NCI-H146 treated with DMSO at 0.1 percent for 48 hours (cell line): ENCODE measurements at regions not wholly inside any gene's neighbourhood (a gene's known extent, or its start where the extent isn't known, plus 50 kb on each side); places are given as distances from the start of the nearest gene placed in this dataset.

ENCODE experiments used
- DNase-seq: peaks from one replicate; lab custom pipeline; 2025; ENCODE audit not compliant: unreplicated experiment; lab: John Stamatoyannopoulos, UW

DNA sequence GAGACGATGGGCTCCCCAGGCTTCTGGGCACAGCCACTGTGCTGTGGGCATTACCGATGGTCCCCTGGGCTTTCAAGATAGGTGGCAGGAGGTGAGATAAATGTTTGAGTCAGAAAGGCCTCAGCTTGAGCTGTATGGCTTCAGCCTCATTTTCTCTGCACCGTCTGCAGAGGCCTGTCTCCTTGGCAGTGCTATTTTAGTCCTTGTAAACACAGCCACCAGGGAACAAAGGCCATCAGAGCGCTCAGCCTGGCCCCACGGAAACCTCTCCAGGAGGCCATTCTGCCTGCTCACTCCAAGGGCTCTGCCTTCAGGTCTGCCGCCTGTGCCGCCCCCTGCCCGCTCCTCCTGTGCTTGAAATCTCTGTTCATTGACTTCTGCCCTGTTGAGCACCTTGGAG lies 1424.9 kb downstream of the TBC1D22A start:
- DNase-seq, result no peak

DNA sequence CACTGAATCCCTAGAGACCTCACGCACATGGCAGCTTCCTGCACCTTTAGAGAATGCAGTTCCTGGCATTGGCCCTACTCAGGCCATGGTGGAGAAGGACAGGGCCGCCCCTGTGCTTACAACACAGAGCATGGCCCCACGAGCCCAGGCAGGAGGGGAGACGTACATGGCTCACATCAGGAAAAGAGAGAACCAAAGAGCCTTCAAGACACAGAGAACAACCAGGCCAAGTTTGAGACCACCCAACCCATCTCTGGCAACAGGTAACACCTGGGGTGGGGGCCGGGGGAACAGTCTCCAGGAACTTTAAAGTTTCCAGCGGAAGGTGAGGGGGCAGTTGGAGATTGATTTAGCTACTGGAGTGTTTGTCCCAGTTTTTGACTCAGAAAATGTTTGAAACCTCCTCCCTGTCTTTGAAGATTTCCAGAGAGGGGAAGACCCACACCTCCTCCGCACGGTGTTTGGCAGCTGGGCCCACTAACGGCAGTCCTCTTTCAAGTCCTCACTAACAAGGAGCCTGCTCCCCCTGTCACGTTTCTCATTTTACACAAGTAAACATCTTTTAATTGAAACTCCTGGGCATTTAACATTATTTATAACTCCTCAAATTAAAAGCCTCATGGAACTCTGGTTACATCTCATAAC lies 1423.8 kb downstream of the TBC1D22A start:
- DNase-seq, result no peak

DNA sequence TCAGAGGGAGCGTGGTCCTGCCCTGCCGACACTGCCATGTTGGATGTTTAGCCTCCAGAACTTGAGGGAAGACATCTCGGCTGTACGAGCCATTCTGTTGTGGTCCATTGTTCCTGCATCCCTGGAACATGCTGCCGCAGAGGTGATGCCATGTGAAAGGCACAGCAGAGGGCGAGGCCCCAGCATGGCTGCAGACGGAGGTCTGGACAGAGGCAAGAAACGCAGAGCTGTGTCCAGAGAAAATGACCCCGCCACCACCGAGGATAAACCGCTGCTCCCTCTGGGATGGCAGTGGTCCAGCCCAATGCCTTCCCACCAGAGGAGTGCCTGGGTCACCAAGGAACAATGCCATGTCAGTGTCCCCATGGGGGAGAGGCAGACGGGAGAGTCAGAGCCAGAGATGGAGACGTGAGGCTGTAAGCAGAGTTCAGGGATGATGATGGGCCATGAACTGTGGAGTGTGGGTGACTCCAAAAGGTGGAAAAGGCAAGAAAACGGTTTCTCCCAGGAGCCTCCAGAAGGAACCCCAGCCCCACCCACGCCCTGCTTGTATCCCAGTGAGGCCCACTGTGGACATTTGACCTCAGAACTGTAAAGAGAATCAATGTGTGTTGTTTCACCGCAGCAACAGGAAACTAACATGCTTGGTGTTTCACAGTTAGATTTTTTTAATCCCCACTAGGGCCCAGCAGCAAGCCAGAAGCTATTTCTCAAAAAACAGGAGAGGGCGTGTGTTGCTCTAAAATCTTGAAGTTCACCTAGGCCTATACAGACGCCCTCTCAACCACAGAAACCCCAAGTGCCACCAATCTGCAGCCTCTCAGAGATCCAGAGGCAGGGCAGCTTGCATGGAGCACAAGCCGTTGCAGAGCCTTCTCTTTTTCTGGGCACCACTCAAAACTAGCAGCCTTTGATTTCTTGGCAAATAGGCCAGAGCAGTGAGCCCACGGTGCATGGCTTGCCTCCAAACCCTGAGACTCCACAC lies 1422.9 kb downstream of the TBC1D22A start:
- DNase-seq, result no peak

DNA sequence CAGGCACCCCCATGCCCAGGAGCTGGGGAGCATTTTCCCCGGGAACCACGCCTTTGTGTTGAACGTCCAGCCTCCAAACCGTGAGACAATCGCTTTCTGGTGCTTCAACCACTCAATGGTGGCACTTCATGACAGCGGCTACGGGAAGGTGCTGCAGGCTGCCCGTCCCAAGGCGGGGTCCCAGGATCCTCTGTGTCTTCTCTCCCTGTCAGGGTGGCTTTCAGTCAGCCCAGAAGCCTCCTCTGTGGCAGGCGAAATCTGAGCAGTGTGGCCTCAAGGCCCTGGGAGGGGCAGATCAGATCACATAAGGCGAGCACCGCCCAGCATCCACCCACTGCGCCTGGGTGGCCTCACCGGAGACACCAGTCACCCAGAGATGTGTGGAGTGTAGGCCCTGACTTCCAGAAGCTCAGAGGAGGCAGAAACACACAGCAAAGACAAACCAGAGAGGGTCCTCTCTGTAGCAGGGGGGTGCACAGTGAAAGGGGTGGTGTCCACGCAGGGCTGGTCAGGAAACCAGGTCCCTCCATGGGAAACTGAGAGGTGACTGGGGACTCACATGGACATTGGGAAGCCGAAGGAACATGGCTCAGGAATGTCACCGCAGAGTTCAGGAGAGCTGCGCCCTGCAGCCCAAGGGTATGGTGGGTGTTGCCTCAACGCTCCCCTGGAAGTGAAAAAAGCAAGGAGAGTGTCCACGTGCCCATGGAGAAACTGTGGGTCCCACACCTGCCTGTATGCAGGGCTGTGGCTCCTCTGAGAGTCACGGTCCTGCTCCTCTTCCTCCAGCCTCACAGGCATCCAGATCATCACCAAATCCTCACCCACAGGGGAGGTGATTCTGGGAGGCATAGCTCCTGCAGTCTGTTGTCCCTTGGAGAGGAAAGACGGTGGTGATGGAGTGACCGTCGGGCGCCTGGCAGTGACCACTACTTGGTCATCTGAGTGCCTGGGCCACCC lies 1420.7 kb downstream of the TBC1D22A start:
- no peak for DNase-seq

DNA sequence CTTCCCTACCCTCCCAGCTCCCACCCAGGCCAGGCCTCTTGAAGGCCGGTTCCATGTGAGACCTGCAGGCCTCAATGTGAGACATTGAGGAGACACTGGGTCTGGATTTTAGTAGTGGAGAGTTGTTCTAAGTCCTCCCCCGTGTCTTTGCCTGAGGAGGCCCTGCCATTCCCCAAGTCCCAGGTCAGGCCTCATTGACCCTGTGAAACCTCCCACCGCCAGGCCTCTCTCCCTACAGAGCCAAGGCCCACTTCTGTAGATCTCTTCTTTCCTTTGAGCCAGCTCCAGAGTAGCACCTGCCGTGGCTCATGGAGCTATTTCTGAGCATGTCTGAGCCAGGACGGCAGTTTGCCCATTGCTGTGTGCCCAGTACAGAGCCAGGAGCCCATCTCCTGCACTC lies 1419.6 kb downstream of the TBC1D22A start:
- DNase-seq, result no peak

DNA sequence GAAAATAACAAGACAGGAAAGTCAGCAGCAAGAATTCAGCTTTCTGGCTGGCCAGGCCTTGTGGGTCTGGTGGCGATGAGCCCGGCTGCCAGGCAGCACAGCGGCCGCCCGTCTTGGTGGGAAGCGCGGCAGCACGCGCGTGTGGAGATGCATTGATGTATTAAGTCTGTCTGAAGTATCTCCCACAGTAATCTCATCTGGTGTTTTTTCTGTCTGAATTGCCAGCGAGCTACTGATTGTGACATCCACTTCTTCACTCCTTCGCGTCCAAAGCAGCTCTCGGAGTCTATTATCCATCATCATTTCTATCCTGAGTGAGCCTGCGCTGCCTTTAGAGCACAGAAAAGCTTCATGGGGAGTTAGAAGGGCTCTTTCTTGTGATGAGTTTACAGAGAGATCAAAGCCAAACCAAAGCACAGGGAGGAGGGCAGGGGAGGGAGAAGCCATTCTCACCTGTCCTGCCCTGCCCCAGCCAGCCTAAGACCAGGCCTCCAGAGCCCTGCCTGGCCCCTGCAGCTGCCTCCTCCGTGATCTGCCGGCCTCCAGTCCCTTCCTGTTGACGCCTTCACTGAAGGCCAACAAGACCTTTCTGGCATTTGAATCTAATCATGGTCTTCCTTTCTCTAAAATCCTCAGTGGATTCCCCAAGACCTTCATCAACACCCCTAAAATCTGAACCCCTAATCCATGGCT lies 1419.0 kb downstream of the TBC1D22A start:
- no peak for DNase-seq

DNA sequence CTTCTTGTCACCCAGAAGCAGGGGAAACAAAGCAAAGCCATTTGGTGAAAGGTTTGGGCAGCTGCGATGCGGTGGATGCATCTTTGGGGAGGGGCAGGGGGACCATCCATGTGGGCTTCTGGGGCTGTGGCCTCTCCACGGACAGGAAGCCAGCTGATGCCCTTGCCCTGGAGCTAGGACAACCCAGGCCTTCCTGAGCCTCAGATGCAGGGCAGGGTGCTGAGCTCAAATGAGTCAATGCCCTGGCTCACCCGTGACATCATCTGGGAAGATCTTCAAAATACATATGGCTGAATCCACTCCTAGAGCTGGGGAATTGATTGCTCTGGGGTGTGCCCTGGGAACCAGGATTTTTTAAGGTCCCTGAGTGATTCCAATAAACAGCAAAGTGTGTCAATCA lies 1418.2 kb downstream of the TBC1D22A start:
- no peak for DNase-seq

DNA sequence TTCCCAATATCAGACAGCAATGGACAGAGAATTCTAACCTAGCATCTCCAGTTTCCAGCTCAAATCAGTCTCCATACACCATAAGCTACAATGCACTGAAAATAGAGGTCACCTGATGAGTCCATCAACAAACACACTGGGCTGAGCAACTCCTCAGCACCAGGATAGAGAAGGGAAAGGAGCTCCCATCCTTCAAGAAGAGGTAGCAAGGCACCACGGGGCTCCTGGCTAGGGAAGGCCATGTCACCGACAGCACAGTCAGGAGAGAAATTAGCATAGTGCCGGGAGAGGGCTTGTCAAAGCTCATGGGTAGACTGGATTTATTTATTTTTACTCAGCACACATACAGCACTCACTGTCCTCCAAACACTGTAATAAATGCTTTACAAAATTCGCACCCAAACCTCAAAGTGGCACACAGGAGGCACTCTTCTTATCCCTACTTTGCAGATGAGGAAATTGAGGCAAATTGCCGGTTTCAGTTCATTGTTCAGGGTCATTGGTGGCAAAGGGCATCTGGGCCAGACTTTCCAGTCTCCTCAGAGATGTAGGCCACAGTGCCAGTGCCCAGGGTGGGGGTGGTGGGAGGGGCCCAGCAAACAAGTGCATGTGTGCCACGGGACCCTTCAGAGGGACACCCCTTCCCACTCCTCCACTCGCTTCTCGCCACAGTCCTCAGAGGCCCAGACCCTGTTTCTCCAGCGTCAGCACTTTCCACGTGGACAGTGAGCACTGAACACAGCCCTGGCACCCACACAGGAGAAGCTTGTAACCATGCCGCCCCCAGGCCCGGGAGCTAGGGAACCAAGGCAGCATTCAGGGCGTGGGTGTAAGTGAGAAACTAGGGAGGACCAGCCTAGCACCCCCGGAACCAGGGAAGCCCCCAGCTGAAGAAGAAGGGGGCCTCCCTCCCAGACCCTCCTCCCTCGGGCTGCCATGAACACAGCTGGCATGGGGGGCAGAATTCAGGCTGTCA lies 1417.4 kb downstream of the TBC1D22A start:
- DNase-seq, result no peak

DNA sequence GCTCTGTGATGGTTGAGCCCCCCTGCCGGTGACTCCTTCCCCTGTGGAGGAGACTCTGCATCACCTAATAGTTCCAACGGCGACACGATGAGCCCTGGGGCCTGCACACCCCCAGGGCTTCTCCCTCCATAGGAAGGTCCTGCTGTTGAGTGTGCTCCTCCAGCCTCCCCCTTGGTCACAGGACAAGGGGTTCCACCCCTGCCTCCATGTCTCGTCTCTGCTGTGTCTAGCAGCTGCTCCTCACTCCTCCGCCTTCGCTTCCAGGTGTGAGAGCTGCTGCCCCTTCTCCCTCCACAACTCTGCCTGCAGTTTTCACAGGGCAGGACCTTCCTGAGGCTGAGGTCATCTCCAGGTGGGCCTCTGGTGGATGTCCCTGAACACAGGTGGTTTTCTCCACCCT lies 1416.1 kb downstream of the TBC1D22A start:
- DNase-seq, result no peak

DNA sequence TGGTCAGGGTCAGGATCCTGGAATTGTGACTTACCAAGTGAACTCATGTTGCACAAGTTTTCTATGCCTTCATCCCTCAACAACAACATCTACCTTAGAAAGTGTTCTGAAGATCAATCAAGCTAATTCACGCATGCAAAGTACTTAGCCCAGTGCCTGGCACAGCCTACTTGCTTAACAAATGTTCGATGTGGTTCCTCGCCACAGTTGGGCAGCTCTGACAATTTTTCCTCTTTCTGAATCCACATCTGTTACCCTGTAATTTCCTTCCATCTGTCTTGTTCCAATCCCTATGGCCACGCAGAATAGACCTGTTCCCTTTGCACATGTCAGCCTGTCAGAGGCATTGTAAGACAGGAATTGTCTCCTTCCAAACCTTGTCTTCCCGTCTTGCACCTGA lies 1415.2 kb downstream of the TBC1D22A start:
- DNase-seq, result no peak

DNA sequence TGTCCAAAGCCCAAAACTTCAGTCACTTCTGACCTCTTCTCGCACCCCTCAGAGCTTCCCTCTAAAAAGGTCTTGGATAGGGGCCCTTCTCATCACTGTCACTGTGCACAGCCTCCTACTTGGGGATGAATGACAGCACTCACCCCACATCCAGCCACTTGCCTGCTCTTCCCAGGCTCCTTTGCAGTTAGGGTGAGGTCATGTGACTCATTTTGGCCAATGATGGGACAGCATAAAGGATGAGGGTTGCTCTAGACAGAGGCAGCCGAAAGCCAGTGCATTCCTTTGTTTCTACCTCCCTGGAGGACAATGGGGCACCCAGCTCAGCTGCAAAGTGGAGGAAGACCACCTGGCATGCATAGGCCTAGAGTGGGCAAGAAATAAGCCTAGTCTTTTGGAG lies 1413.3 kb downstream of the TBC1D22A start:
- no peak for DNase-seq

DNA sequence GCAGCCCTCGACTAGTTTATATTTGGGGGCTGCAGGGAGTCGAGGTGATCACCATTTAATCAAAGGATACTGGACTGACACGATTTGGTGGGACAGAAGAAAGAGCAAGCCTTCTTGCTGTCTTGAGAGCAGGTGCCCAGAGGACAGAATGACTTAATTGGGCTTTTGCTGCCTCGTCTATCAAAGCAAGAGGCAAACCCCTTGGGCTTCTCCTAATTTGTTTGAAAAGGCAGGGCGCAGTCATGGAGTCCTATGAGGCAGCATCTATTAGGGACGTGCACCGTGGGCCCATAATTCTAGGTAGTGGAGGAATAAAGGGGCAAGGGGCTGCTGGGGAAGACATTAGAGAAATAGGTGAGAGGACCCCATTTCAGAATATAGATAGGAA lies 1411.3 kb downstream of the TBC1D22A start:
- no peak for DNase-seq

DNA sequence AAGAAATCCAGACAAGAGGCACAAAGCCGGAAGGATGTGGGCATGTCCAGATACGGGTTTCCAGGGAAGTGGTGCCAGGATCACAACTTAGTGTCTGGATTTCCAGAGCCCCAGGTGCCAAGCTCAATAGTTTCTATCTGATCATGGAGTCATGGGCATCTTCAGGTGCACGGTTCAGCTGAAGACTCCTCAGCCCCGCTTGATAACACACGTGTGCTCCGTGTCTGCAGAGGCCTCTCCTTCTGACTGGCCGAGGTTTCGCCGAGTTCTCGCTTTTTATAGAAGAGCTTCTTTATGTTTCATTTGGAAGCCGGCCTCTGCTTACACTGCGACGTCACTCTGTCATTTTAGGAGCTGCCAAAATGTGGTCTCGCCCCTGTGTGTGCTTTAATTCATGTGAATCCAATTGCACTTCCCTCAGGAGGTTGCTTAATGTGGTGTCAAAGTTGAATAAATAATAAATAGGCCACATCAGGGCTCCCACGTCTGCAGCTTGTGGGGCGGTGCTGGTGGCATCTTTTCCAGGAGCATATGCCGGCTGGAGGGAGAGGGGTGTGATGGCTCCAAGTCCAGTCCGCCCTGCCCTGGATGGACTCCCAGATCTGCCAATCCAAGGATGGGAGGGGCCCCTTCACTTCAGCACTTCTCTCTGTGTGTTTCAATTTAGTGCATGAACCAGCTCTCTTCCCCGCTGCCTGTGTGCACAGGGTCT lies 1410.8 kb downstream of the TBC1D22A start:
- no peak for DNase-seq

DNA sequence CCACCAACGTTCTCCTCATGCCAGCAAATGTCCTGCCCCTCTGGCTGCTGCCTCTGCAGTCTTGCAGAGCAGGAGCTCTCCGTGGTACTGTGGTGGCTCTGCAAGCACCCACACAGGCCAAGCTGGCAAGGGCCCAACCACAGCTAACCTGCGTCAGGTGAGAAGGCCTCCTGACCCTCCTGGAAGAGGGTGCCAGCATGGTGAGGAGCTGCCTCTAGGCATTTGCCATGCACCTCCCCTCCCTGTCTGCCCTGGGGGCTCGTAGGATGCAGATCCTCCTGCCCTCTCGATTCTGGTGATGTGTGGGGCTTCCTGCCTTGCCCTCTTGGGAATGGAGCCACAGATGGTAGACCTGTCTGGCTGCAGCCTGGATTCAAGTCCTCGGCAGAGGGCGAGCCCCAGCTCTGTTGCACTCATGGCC lies 1408.8 kb downstream of the TBC1D22A start:
- DNase-seq, result no peak

DNA sequence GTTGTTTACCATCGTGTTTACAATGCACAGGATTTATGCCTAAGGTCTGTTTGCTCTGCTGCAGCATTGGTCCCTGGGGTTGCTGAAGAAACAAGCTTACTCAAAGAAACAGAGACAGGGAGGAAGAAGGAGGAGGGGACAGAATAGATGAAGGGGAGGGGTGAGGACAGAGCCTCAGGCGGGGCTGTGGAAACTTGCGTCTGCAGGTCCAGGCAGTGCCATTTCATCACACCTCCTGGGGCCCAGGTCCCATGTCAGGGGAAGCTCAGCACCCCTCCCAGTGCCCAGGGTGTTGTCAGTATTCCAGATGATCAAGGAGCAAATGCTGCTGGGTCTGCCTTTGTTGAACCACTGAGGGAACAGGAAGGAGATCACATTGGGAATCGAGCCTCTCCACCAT lies 1406.8 kb downstream of the TBC1D22A start:
- no peak for DNase-seq

DNA sequence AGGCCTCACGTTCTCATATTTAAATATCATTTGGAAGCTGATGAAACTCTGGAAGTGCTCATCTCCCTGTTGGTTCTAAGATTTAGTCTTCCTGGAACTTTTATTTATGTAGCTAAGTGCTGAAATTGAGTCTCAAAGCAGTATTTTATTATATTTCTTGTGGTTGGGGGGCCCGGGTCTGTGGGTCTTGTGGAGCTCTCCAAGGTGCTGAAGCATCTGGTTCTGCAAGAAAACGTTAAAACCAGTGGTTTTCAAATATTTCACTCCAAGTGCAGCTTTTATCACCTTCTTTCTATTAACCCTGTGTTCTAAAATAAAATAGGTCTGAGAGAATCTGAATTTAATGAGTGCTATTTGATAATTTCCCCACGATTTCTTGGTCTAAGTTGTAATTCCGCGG lies 1404.8 kb downstream of the TBC1D22A start:
- DNase-seq, result no peak

DNA sequence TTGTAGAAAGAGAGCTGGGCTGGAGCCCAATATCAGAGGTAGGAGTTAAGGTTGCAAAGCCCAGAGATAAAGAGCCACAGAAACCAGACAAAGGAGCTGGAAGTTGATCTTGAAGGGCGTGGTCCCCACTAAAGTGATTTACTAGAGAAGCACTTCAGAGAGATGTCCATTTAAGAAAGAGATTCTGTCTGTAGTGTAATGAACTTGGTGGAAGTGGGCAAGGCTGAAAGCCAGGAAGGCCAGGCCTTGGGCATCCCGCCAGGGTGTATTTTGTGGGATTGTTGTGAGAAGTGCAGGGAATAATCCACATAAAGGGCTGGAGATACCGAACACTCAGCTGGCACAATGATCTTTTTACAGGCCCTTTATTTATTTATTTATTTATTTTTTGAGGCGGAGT lies 1398.8 kb downstream of the TBC1D22A start:
- DNase-seq, result no peak

DNA sequence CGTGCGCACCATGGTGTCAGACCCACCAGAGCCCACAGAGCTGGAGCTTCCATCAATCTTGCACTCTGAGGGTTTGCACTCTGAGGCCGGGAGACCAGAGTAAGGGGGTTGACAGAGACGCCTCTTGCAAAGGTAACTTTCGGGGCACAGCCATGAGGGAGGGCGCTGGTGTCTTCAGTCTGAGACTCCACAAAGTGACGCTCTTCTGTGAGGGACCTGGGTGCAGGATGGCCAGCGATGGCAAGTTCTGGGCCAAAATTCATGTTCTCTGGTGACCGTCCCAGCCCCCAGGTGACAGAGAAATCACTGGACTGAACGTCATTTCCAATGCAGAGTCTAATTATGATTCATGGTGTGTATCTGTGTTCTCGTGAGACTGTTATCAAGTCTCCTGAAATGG lies 1395.2 kb downstream of the TBC1D22A start:
- DNase-seq, result no peak
